ENCODE measurements at regions not wholly inside any gene's neighbourhood (a gene's known extent, or its start where the extent isn't known, plus 50 kb on each side); places are given as distances from the start of the nearest gene placed in this dataset.
A peak's percentile ranks its signal among the peaks of the same experiment; 100 is the strongest.

DNA sequence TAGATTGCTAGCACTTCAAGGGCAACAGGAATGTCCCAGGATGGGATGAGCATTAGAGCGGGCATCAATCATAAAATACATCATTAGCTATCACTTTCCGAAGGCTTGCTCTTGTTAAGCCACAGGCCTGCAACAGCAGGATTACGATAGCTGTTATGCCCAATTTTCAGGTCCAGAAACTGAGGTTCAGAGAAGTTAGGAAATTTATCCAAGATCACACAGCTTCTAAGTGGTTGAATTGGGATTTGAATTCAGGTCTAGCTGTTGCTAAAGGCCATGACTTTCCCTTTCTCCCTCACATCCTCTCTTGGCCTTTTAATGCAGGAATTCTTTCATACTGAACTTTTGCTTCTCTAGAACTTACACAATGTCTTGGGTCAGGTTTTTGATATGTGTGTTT lies 119.4 kb upstream of the ERCC6L2 start:
- DNase-seq (ENCODE audit: low spot score) = no peak

DNA sequence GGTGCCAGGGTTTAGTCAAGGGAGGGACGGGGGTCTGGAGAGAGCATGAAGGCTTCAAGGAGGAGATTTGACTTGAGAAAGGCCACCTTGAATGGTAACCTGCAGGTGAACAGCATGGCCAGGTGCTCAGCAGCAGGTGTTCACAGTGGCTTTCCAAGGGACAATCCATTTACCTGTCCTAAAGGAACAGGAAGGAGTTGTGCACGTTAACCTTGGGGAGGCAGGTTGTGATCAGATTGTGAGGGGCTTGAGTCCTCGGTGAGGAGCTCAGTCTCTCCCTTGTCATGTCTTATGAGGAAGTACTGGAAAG lies 120.1 kb upstream of the ERCC6L2 start:
- no peak for DNase-seq (ENCODE audit: low spot score)

DNA sequence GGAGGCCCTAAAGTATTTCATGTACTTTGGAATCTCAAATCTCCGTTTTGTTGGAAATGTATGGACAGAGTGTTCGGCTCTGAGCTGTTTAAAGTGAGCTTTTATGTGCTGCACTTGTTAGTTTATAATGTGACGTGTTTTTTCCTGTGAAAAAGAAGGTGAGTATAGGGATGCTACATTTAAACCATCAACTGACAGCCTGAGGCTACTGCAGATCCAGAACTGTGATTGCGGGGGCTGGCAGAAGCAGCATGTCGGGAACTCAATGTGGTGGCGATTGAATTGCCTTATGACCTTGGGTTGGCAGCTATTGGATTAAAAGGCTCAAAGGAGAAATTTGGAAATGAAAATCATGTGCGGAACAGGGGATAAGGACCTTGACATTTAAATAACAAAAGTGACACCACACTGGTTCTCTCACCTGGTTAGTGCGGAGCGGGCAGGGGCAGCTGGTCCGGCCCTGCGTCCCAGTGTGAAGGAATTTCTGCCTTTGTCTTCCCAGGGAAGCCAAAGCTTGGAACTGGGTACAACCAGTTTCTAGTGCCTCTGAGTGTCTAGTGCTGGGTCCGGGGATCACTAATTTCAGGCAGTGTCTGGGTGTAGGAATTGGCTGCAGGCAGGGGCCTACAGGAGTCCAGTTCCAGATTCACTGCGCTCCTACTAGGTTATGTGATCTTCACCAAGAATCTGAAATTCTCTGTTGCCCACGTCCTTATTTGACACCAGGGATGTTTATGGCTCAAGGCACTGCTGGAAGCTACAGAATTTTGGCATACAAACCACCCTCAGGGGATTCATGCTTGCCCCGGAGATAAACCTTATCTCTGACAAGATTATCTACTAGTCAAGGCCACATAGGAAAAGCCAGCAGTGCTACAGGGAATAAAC lies 120.7 kb upstream of the ERCC6L2 start:
- no peak for DNase-seq (ENCODE audit: low spot score)

DNA sequence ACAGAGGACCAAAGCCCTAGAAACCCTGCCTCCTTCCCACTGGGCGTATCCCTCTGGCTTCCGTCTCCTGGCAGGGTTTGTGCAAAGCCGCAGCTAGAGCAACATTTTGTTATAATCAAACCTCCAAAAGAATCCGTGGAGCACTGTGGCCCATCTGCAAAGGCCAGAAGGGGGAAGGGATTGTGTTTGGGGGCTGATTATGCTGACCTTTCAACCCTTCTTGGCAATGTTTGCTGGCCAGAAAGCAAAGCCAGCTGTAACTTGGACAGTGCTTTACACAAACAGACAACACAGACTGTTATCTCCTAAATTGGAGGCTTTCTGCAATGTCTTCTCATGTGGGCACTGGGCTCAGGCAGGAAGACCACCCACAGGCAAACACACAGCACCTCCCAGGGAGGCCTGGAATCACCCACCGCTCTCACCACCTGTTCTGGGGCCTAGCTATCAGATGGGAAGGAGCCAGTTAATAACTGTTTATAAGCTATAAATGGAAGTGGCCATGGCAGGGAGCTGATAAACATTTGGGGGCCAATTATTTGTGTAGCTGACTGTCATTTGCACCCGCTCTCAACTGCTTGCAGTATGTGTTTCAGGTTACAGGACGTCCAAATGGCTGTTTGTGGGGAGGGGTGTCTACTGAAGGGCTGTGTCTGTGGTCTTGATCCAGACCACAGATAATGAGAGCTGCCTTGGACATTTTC lies 121.6 kb upstream of the ERCC6L2 start:
- DNase-seq (ENCODE audit: low spot score) = no peak

DNA sequence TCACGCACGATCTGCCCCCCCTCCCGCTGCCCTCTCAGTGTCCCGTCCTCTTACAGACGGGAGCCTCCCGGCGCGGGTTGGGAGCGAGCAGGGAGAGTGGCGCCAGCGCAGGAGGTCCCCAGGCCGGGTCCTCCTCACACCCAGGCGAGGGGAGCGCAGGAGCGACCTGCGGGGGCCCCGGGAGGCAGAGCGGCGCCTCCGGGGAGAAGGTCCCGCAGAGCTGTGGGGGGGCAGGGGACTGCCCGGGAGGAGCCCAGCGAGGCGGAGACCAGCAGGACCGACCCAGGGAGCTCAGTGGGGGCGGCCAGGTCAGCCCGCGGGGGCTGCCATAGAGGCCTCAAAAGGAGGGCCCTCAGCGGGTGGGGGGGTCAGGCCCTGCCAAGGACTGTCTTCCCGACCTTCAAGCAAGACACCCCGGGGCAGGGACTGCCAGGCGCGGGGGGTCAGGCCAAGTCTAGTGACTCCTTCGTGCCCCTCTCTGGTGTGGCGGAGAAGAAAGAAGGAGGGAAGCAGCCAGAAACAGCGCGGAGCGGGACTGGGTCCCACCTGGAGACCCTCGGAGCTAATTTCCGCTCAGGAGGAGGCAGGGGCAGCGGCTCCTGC lies 123.3 kb upstream of the ERCC6L2 start:
- no peak for DNase-seq (ENCODE audit: low spot score)

DNA sequence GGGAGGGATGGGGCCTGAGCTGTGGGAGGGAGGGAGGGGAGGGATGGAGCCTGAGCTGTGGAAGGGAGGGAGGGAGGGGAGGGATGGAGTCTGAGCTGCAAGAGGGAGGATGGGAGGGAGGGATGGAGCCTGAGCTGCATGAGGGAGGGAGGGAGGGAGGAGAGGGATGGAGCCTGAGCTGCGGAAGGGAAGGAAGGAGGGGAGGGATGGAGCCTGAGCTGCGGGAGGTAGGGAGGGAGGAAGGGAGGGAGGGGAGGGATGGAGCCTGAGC lies 124.0 kb upstream of the ERCC6L2 start:
- DNase-seq (ENCODE audit: low spot score) = no peak

DNA sequence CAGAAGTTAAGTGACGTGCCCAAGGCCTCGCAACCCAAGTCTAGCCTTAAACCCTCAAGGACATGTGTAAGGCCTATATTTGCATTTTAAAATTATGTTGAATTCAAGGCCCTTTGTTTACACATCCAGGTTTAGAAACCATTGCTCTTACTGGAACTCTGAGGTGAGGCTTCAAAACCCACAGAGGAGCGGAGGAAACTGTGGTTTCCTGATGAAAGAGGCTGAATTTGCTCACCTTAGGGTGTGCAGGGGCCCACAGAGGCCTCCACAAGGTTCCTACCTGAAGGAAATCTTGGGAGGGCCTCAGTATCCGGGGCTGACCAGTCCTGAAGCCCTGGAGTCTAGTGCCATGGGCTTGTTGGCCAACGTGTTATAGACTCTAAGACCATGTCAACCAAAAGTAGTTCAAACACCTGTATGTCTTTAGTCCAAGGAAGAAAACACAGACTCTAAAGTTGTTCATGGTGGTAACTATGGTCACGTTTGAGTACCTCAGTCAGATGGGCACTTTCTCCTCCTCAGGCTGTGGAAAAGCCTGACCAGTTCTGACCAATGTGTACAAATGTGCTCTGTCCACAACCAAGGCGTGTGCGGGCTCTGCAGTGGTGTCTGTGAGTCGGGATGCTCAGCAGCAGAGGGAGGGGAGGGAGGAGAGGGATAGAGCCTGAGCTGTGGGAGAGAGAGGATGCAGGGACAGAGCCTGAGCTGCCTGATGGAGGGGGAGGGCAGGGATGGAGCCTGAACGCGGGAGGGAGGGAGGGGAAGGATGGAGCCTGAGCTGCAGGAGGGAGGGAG lies 124.6 kb upstream of the ERCC6L2 start:
- peak; percentile 44 for DNase-seq (ENCODE audit: low spot score)

DNA sequence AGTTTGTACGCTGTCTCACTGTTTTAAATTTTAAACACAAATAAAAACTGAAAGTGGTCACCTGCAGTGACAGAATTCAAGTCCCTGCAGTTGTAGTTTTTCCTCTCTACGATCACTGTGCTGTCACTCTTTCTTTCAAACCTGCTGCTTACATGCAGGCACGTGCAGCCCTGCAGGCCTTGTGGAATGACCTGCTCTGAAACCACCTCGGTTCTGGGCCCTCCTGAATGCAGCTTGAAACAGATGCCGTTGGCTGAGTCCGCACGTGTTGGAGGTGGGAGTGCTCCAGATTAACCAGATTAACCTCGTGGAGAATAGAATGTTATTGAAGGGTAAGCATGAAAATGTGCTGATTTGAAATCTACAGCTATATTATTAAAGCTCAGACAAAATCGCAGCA lies 126.0 kb upstream of the ERCC6L2 start:
- no peak for DNase-seq (ENCODE audit: low spot score)

DNA sequence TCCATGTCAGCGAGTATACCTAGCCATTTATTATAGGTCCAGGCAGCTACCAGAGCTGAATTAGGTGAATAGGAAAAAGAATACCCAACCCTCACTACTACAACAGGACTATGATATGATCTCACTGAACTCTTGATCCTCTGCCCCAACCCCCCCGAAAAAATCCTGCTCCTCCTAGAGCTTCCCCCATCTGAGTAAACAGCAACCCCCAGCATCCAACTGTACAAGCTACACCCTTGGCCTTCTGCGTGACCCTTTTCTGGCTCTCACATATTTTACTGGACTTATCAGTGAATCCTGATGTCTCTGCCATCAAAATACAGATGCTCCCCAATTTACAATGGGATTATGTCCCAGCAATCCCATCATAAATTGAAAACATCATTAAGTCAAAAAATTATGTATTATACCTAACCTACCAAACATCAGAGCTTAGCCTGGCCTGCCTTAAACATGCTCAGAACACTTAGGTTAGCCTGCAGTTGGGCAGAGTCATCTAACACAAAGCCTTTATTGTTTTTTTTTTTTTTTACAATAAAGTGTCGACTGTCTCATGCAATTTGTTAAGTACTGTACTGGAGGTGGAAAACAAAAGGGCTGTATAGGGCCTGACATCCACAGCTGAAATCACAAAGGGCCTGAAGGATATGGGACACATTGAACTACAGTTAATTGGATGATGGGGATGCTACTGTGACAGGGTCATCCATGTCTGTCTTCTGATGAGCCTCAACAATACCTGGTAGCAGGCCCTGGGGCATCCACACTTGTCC lies 128.9 kb upstream of the ERCC6L2 start:
- DNase-seq (ENCODE audit: low spot score) = no peak

DNA sequence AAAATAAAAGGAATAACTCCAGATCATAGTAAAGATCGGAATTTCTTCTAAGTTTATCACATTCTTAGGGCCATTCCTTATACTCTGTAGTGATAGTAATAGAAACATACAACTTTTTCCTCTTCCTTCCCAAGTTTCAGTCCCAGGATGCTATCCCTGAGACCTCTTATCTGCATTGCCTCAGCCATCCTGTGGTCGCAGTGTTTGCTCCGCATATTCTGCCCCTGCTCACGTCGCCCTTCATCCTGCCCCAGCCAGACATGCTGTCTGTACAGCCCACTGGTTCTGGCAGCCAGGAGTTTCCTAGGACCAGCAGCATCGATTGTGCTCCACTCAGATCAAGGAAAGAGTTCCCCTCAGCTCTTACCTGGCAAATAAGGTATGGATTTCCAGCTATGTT lies 132.7 kb upstream of the ERCC6L2 start:
- DNase-seq (ENCODE audit: low spot score) = no peak

DNA sequence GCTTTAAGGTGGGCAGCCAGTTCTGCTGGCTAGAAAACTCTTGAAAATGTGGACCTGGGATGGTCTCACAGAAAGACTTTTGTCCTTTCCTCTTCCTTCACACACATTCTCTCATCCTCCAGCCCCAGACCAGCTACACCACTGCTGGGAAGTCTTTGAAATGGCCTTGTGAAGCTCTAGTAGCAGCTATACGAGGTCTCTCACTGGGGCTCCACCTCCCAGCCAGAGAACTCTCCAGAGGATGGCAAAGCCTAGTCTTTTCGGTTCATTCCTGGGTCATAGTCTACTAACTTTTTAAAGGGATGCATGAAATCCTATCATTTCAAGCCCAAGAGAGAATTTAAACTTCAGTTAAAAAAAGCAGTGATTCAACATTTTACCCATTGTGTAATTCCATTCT lies 133.9 kb upstream of the ERCC6L2 start:
- no peak for DNase-seq (ENCODE audit: low spot score)

DNA sequence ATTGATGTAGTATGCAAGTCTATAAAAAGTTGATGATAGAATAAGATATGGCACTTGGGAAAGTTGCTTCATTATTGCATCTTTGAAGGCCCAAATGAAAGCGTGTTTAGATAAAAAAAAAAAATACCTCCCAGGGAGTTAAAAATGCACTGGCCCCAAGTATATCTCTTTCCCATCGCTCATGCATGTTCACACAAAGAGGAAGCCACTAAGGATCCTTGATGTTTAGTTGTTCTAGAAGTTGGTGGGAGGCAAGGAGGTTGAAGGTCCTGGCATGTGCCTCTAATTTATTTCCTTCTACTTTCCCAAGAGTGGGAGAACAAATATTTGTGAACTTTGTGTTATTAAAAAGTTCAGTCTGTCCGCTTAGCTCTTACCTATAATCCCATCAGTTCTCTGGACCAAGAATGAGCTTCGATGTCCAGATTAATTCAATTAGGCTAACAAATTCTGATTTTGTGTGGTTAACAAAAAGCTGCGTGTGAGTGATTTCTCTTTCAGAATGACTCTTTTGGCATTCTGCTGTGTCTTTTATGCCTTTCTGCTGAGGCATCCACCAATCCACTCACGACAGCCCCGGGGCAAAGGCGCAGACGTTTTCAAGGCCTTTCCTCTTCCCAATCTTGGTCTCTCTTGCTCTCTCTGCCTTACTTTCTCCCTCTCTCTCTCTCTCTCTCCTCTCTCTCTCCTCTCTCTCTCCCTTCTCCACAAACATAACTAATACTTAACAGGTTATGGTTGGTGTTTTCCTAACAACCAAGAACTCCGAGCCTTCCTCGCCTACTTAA lies 135.1 kb upstream of the ERCC6L2 start:
- DNase-seq (ENCODE audit: low spot score) = peak; percentile 22

DNA sequence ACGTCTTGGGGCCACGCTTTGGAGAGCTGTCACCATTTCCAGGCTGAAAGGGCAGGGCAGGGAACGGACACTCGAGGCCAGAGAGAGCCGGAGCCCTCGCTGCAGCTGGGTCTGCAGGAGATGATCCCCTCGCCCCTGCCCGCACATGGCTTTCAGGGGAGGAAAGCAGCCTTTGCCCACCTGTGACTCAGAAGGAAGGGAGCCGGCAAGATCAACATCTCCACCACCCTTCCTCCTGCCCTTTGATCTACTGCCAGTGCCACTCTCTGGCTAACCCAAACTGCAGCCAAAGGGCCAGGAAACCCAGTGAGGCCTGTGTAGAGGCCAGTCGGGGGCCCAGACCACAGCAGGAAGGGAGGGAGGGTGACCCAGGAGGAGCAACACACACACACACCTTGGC lies 137.1 kb upstream of the ERCC6L2 start:
- no peak for DNase-seq (ENCODE audit: low spot score)

DNA sequence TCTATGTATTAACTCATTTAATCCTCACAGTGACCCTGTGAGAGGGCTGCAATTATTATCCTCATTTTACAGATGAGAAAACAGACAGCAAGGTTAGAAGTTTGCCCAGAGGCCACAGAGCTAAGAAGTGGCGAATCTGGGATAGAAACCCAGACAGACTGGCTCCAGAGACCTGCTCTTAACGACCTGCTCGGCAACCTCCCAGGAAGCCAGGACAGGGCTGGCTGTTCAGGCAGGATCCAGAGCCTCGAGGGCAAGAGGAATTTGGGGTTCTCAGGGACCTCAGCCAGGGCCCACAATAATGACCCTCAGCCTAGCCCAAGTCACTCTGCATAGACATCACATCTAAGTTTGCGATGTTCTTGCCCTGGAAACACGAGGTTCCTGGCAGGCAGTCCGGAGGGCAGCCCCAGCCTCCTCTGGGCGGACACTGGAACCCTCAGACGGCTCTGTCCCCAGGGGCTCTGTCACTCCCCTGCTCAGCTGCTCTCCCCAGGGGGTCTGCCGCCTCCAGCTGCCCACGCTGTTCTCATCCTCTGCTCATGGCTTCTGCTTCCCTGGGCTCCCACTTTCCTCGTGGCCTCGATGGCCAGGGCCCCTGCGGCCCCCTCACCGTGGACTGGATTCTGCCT lies 138.5 kb upstream of the ERCC6L2 start:
- no peak for DNase-seq (ENCODE audit: low spot score)

DNA sequence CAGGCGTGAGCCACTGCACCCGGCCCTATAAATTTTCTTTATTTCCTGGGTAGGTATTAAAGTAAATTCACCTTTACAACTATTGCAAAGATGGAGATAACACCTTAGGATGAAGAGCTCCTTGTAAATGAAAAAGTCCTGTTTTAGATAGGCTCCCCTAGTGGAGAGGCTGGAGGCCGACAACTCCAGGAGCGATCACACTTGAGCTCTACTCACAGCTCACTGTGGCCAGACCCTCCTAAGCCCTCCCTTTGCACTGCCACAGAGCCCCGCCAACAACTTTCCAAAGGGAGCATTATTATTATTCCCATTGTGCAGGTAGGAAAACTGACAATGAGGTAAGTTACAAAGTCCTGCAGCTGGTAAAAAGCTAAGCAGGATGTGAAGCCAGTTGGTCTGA lies 139.1 kb upstream of the ERCC6L2 start:
- DNase-seq (ENCODE audit: low spot score) = no peak

DNA sequence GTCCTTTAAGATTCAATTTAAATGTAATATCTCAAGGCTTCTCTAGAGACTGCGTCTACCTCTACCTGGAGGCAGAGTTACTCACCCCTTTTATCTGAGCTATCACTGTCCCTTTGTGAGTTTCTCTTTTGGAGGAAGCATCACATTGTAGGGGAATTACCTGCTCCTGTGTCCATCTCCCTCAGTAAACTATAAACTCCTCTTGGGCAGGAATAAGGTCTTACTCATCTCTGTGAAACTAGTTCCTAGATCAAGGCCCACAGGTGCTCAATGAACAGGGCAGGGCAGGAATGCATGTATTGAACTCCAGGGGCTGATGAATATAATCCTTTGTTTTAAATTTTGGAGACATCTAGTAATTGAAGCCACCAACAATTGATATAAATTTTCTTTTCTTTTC lies 139.8 kb upstream of the ERCC6L2 start:
- no peak for DNase-seq (ENCODE audit: low spot score)

DNA sequence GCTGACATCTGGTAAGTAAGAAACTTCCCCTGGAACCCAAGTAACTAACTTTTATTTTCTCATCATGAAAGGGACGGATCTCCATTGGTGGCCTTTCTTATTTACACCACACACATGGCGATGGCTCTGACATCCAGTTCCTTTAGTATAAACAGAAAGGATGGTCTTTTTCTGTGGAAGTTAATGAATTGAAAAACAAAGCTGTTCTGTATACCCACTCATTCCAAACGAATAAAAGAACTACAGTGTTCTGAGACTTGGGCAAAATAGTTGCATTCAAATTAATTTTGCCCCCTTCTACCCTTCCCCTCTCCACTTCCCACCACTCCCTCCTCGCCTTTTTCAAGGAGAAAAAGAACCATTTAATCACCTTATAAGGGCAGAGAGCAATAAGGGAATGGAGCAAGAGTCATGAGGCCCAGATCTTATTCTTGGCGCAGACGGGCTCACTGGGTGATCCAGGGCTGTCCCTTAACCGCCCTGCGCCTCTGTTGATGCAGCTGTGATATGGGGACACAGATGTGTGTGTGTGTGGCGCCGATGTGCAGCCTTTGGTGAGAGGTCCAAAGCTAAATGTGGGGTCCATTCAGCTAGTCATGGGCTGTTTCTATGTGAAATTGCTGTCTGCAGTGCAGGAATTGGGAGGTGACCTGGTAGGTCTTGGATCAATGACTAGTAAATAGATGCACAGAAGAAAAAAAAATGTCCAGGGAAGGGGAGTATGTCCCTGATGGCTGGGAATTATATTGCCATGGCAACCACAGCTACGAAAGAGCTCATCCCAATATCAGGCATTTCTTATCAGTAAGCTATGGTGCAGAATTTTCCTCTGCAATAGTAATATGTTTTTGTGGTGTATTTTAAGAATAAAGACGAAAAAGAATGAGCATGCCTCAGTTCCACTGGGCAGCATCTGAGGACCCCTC lies 141.5 kb upstream of the ERCC6L2 start:
- no peak for DNase-seq (ENCODE audit: low spot score)

DNA sequence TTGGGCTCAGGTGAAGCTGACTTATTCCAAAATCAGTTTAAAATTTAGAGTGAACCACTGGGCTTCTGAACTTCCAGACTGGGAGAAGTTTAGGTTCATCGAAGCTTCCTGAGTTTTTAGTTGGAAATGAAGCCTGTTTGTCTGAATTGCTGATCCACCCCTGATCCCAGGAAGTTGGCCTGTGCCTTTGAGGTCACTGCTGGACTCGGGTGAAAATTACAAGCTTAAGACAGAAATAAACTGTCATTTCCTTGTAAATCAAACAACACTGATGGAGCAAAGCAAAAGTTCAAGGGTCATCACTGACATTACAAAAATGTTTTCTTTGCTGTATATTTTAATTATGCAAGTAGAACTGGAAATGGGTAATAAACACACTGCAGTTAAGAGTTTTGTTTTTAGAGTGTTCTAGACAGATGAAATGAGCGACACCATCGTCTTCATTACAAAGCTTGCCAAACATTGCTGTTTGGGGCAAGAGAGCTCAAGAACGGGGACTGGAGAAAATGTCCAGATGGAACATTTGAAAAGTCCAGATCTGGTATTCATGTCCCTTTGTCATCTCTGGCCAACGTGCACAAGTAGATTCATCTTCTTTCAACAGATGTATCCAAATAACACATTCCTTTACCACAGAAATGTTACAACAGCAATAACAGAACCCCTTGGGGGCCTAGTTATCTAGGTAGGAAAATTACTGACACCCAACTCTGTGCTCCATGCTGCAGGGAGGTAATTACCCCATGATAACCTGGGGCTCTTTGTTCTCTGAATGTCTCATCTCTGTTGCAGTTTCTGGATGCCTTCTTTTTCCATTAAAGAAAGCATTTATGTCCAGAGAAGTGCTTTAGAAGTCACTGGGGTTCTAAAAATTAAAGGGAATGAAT lies 142.4 kb upstream of the ERCC6L2 start:
- no peak for DNase-seq (ENCODE audit: low spot score)

DNA sequence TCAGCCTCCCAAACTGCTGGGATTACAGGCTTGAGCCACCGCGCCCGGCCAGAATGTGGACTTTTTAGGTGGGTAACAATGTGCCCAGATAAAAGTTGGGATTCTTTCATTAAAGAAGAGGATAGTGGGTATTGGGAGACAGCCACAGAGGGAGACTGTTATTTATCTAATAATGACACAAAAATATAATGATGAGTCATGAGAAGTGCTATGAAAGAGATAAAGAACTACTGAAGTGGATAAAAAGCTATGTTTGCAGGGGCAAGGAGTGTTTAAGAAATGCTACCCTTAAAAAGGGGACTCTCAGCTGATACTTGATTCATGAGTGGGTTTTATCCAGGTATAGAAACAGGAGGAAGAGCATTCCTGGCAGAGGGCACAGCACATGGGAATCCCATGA lies 143.6 kb upstream of the ERCC6L2 start:
- DNase-seq (ENCODE audit: low spot score) = no peak
